ENCODE measurements at regions not wholly inside any gene's neighbourhood (a gene's known extent, or its start where the extent isn't known, plus 50 kb on each side); places are given as distances from the start of the nearest gene placed in this dataset.
"Not testable (repeated sequence)": the region's sequence is repeated elsewhere in the genome, so short reads cannot be mapped to it uniquely, and the experiment has no call there.

GRCh38 chr6:131431718-131432117, 141.3 kb upstream of the ARG1 start:
- DNase-seq, result no peak

- DNase-seq, result no peak
These were observed 139.1 kb upstream of the ARG1 start for GRCh38 chr6:131433927-131434326.

- no peak for DNase-seq
These were observed 136.7 kb upstream of the ARG1 start for GRCh38 chr6:131436358-131436757.

GRCh38 chr6:131443014-131443413, 130.0 kb upstream of the ARG1 start:
- no peak for DNase-seq

GRCh38 chr6:131443514-131443913, 129.5 kb upstream of the ARG1 start:
- no peak for DNase-seq

- DNase-seq, result not testable (repeated sequence)
These were observed 127.7 kb upstream of the ARG1 start for GRCh38 chr6:131445356-131445755.

- DNase-seq, result no peak
These were observed 122.2 kb upstream of the ARG1 start for GRCh38 chr6:131450861-131451260.

- DNase-seq, result no peak
These were observed 121.5 kb upstream of the ARG1 start for GRCh38 chr6:131451321-131452144.

GRCh38 chr6:131453803-131454202, 119.2 kb upstream of the ARG1 start:
- DNase-seq, result no peak

GRCh38 chr6:131456565-131456964, 116.5 kb upstream of the ARG1 start:
- DNase-seq, result no peak

- no peak for DNase-seq
These were observed 114.0 kb upstream of the ARG1 start for GRCh38 chr6:131459005-131459404.

GRCh38 chr6:131460614-131461000, 112.4 kb upstream of the ARG1 start:
- no peak for DNase-seq

- DNase-seq, result no peak
These were observed 103.9 kb upstream of the ARG1 start for GRCh38 chr6:131469130-131469529.

- no peak for DNase-seq
These were observed 102.5 kb upstream of the ARG1 start for GRCh38 chr6:131470534-131470933.

- no peak for DNase-seq
These were observed 101.7 kb upstream of the ARG1 start for GRCh38 chr6:131471331-131471730.

- DNase-seq, result not testable (repeated sequence)
These were observed 99.7 kb upstream of the ARG1 start for GRCh38 chr6:131473303-131473702.

GRCh38 chr6:131476362-131476761, 96.7 kb upstream of the ARG1 start:
- DNase-seq, result no peak

GRCh38 chr6:131478740-131479211, 94.2 kb upstream of the ARG1 start:
- DNase-seq, result not testable (repeated sequence)

- no peak for DNase-seq
These were observed 86.4 kb upstream of the ARG1 start for GRCh38 chr6:131486608-131487007.

- no peak for DNase-seq
These were observed 84.2 kb upstream of the ARG1 start for GRCh38 chr6:131488780-131489179.

- no peak for DNase-seq
These were observed 82.6 kb upstream of the ARG1 start for GRCh38 chr6:131490441-131490840.

- no peak for DNase-seq
These were observed 80.0 kb upstream of the ARG1 start for GRCh38 chr6:131492932-131493573.

- not testable (repeated sequence) for DNase-seq
These were observed 68.6 kb upstream of the ARG1 start for GRCh38 chr6:131504387-131504786.

GRCh38 chr6:131510094-131510493, 62.9 kb upstream of the ARG1 start:
- no peak for DNase-seq

Measured in HCEC 1CT (cell line).